ENCODE measurements at regions not wholly inside any gene's neighbourhood (a gene's known extent, or its start where the extent isn't known, plus 50 kb on each side); places are given as distances from the start of the nearest gene placed in this dataset.
A peak's percentile ranks its signal among the peaks of the same experiment; 100 is the strongest.
"Not testable (repeated sequence)": the region's sequence is repeated elsewhere in the genome, so short reads cannot be mapped to it uniquely, and the experiment has no call there.

- peak; percentile 45 for DNase-seq (ENCODE audit: low spot score)
- Histone ChIP-seq H3K27me3 (no peaks in the 10 kb centered on the region), H3K9me3 (ENCODE audit: low read depth) (no peaks in the 10 kb centered on the region), H3K4me2 (peak overlapping the region; percentile 16), H3K4me1 (ENCODE audit: insufficient read depth) (peaks cover 34% of the 10 kb centered on the region), H3K36me3 (replicated peaks; ENCODE audit: insufficient read depth, low read depth) (no peaks in the 10 kb centered on the region), H3K4me3 (no peak overlapping the region), H3K27ac (peak overlapping the region; percentile 83), H2AFZ (peak overlapping the region; percentile 47), H4K20me1 (ENCODE audit: insufficient read depth, poor library complexity, severe bottlenecking) (no peaks in the 10 kb centered on the region), H3K9me2 (replicated peaks; ENCODE audit: insufficient read depth) (no peaks in the 10 kb centered on the region), H3K79me2 (no peaks in the 10 kb centered on the region)
- TF ChIP-seq EZH2phosphoT487 (IDR thresholded peaks at IDR 0.05; ENCODE audit: low read depth, severe bottlenecking, unreplicated experiment) = no peak
- 48% methylated on average over 2 of the region's 2 CpGs for WGBS (ENCODE audit: low lambda C conversion rate, missing lambda C conversion rate)
Measured at GRCh38 chr5:54383941-54384340, 71.6 kb upstream of the HSPB3 start.

- Histone ChIP-seq H3K9me3 (ENCODE audit: low read depth) (no peaks in the 10 kb centered on the region), H2AFZ (peak overlapping the region; percentile 47), H3K27ac (peak overlapping the region; percentile 83), H3K9me2 (replicated peaks; ENCODE audit: insufficient read depth) (no peaks in the 10 kb centered on the region), H3K4me1 (ENCODE audit: insufficient read depth) (peaks cover 34% of the 10 kb centered on the region), H4K20me1 (ENCODE audit: insufficient read depth, poor library complexity, severe bottlenecking) (no peaks in the 10 kb centered on the region), H3K4me2 (peak overlapping the region; percentile 9), H3K27me3 (no peaks in the 10 kb centered on the region), H3K4me3 (no peak overlapping the region), H3K79me2 (no peaks in the 10 kb centered on the region), H3K36me3 (replicated peaks; ENCODE audit: insufficient read depth, low read depth) (no peaks in the 10 kb centered on the region)
- 65% methylated on average over 3 of the region's 3 CpGs for WGBS (ENCODE audit: low lambda C conversion rate, missing lambda C conversion rate)
- no peak for DNase-seq (ENCODE audit: low spot score)
- TF ChIP-seq CTCF (IDR thresholded peaks at IDR 0.05; ENCODE audit: poor library complexity) (no peak), EZH2phosphoT487 (IDR thresholded peaks at IDR 0.05; ENCODE audit: low read depth, severe bottlenecking, unreplicated experiment) (no peak), EZH2 (IDR thresholded peaks at IDR 0.05; ENCODE audit: borderline replicate concordance) (no peak)
Measured at GRCh38 chr5:54383225-54383901, 72.1 kb upstream of the HSPB3 start.

- not testable (repeated sequence) for H3K9me2 ChIP-seq (replicated peaks; ENCODE audit: insufficient read depth); H3K79me2 ChIP-seq; H3K36me3 ChIP-seq (replicated peaks; ENCODE audit: insufficient read depth, low read depth); H2AFZ ChIP-seq; H3K9me3 ChIP-seq (ENCODE audit: low read depth); DNase-seq (ENCODE audit: low spot score); H3K27me3 ChIP-seq; H3K27ac ChIP-seq; H4K20me1 ChIP-seq (ENCODE audit: insufficient read depth, poor library complexity, severe bottlenecking); H3K4me3 ChIP-seq; H3K4me2 ChIP-seq
- WGBS (ENCODE audit: low lambda C conversion rate, missing lambda C conversion rate) = no CpG with 5 or more reads among the region's 31 CpGs
- peaks cover 30% of the 10 kb centered on the region for H3K4me1 ChIP-seq (ENCODE audit: insufficient read depth)
Measured at GRCh38 chr5:54381319-54381718, 70.9 kb upstream of the ARL15 start.

- H3K4me2 ChIP-seq = no peak overlapping the region
- H3K36me3 ChIP-seq (replicated peaks; ENCODE audit: insufficient read depth, low read depth) = no peaks in the 10 kb centered on the region
- no peaks in the 10 kb centered on the region for H3K27me3 ChIP-seq
- H3K9me2 ChIP-seq (replicated peaks; ENCODE audit: insufficient read depth) = no peaks in the 10 kb centered on the region
- H3K79me2 ChIP-seq = no peaks in the 10 kb centered on the region
- 83% methylated on average over 2 of the region's 2 CpGs for WGBS (ENCODE audit: low lambda C conversion rate, missing lambda C conversion rate)
- H3K27ac ChIP-seq = no peak overlapping the region
- TF ChIP-seq CTCF (IDR thresholded peaks at IDR 0.05; ENCODE audit: poor library complexity) = no peak
- no peak for TF ChIP-seq EZH2phosphoT487 (IDR thresholded peaks at IDR 0.05; ENCODE audit: low read depth, severe bottlenecking, unreplicated experiment)
- TF ChIP-seq EZH2 (IDR thresholded peaks at IDR 0.05; ENCODE audit: borderline replicate concordance) = no peak
- DNase-seq (ENCODE audit: low spot score) = no peak
- peaks cover 19% of the 10 kb centered on the region for H3K4me1 ChIP-seq (ENCODE audit: insufficient read depth)
- H2AFZ ChIP-seq = no peak overlapping the region
- H3K4me3 ChIP-seq = no peak overlapping the region
- no peaks in the 10 kb centered on the region for H3K9me3 ChIP-seq (ENCODE audit: low read depth)
- no peaks in the 10 kb centered on the region for H4K20me1 ChIP-seq (ENCODE audit: insufficient read depth, poor library complexity, severe bottlenecking)
Measured at GRCh38 chr5:54379590-54379989, 69.2 kb upstream of the ARL15 start.
